ENCODE measurements at regions not wholly inside any gene's neighbourhood (a gene's known extent, or its start where the extent isn't known, plus 50 kb on each side); places are given as distances from the start of the nearest gene placed in this dataset.

DNA sequence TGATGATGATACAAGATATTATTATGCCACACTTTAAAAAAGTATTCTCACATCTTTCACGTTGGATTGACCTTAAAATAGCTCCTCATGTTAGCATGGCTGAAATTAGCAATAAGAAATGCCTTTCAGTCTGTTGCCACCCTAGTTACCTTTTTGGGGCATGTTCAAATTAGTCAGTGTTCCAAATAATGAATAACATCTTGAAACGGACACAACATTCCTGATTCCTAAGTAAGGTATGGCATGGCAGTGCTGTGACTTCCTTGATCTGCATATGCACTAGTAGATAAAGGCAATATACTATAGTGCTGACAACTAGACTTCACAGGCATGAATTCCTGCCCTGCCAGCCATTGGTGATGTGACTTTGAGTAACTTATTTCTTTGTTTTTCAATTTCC, 914.5 kb downstream of the METTL15 start:
- TF ChIP-seq, protein P1, sequence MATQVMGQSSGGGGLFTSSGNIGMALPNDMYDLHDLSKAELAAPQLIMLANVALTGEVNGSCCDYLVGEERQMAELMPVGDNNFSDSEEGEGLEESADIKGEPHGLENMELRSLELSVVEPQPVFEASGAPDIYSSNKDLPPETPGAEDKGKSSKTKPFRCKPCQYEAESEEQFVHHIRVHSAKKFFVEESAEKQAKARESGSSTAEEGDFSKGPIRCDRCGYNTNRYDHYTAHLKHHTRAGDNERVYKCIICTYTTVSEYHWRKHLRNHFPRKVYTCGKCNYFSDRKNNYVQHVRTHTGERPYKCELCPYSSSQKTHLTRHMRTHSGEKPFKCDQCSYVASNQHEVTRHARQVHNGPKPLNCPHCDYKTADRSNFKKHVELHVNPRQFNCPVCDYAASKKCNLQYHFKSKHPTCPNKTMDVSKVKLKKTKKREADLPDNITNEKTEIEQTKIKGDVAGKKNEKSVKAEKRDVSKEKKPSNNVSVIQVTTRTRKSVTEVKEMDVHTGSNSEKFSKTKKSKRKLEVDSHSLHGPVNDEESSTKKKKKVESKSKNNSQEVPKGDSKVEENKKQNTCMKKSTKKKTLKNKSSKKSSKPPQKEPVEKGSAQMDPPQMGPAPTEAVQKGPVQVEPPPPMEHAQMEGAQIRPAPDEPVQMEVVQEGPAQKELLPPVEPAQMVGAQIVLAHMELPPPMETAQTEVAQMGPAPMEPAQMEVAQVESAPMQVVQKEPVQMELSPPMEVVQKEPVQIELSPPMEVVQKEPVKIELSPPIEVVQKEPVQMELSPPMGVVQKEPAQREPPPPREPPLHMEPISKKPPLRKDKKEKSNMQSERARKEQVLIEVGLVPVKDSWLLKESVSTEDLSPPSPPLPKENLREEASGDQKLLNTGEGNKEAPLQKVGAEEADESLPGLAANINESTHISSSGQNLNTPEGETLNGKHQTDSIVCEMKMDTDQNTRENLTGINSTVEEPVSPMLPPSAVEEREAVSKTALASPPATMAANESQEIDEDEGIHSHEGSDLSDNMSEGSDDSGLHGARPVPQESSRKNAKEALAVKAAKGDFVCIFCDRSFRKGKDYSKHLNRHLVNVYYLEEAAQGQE (IDR thresholded peaks at IDR 0.05; ENCODE audit: low read depth) = no peak
- TF ChIP-seq TCF12 (IDR thresholded peaks at IDR 0.05; ENCODE audit: low read depth) (no peak), EP300 (IDR thresholded peaks at IDR 0.05; ENCODE audit: borderline replicate concordance) (no peak), RAD21 (IDR thresholded peaks at IDR 0.05; ENCODE audit: low read depth) (no peak), TEAD4 (IDR thresholded peaks at IDR 0.05) (no peak), FOXM1 (IDR thresholded peaks at IDR 0.05; ENCODE audit: borderline replicate concordance, low read depth) (no peak)
- TF ChIP-seq, protein P2, sequence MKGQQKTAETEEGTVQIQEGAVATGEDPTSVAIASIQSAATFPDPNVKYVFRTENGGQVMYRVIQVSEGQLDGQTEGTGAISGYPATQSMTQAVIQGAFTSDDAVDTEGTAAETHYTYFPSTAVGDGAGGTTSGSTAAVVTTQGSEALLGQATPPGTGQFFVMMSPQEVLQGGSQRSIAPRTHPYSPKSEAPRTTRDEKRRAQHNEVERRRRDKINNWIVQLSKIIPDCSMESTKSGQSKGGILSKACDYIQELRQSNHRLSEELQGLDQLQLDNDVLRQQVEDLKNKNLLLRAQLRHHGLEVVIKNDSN (IDR thresholded peaks at IDR 0.05) = no peak

All from Ishikawa (cell line).